HEK293 (cell line): ENCODE measurements at regions not wholly inside any gene's neighbourhood (a gene's known extent, or its start where the extent isn't known, plus 50 kb on each side); places are given as distances from the start of the nearest gene placed in this dataset.

ENCODE experiments used
- CTCF ChIA-PET: fragments of 350-600 bp; formaldehyde crosslinking; extraction: SDS; loops from one replicate; lab custom pipeline; 2021; ENCODE audit warnings: antibody characterized with exemption; lab: Yijun Ruan, JAX
- POLR2A ChIA-PET: fragments of 300-600 bp; formaldehyde crosslinking; extraction: SDS; loops from one replicate; lab custom pipeline; 2020; ENCODE audit warnings: antibody characterized with exemption, inconsistent platforms; lab: Yijun Ruan, JAX
- H3K27ac ChIP-seq: fragments of 200-500 bp; sonication (Bioruptor generic); 2 replicates; pipeline ENCODE4 v1.5.1; 2014; ENCODE audit warnings: low read depth, low read length, control low read depth, inconsistent platforms; ENCODE audit errors: extremely low read depth
- H3K36me3 ChIP-seq, 2 experiments: fragments of 200-500 bp in 1 of 2; sonication (Bioruptor generic) in 1 of 2; 1 replicate in 1 of 2; 2 replicates in 1 of 2; pipeline ENCODE4 v1.5.1; 2014 to 2017; ENCODE audit warnings: inconsistent platforms in 2 of 2, low read length in 2 of 2; ENCODE audit not compliant: control insufficient read depth in 2 of 2, insufficient read depth in 1 of 2
- H3K4me1 ChIP-seq: fragments of 200-500 bp; sonication (Bioruptor generic); 2 replicates; pipeline ENCODE4 v1.5.1; 2014; ENCODE audit warnings: mild to moderate bottlenecking, low read length, inconsistent platforms; ENCODE audit not compliant: control insufficient read depth, insufficient read depth
- H3K4me3 ChIP-seq: 2 replicates; pipeline ENCODE4 v1.5.1; 2011; ENCODE audit warnings: low read depth, mild to moderate bottlenecking, control low read depth, low read length, moderate library complexity
- H3K9me3 ChIP-seq: fragments of 200-500 bp; sonication (Bioruptor generic); 2 replicates; pipeline ENCODE4 v1.5.1; 2014; ENCODE audit warnings: low read depth, low read length, inconsistent platforms; ENCODE audit not compliant: control insufficient read depth, insufficient read depth
- GLI2 ChIP-seq: fragments of 450-650 bp; formaldehyde crosslinking; IDR thresholded peaks from 2 replicates; pipeline ENCODE4; 2017; ENCODE audit warnings: missing biosample characterization, missing genetic modification characterization, low read depth, borderline replicate concordance
- KLF8 ChIP-seq: fragments of 450-650 bp; formaldehyde crosslinking; IDR thresholded peaks from 2 replicates; pipeline ENCODE4 v1.5.1; 2016; ENCODE audit warnings: missing biosample characterization, missing genetic modification characterization
- OSR2 ChIP-seq: fragments of 450-650 bp; formaldehyde crosslinking; IDR thresholded peaks from 2 replicates; pipeline ENCODE4 v1.5.1; 2016; ENCODE audit warnings: missing biosample characterization, missing genetic modification characterization
- SP2 ChIP-seq: fragments of 450-650 bp; formaldehyde crosslinking; IDR thresholded peaks from 2 replicates; pipeline ENCODE4 v1.5.1; 2016; ENCODE audit warnings: missing biosample characterization, missing genetic modification characterization
- TSHZ1 ChIP-seq: fragments of 450-650 bp; formaldehyde crosslinking; IDR thresholded peaks from 2 replicates; pipeline ENCODE4 v1.5.1; 2016; ENCODE audit warnings: missing biosample characterization, missing genetic modification characterization, borderline replicate concordance
- ZBTB48 ChIP-seq: fragments of 450-650 bp; formaldehyde crosslinking; IDR thresholded peaks from 2 replicates; pipeline ENCODE4 v1.5.1; 2016; ENCODE audit warnings: missing biosample characterization, missing genetic modification characterization
- ZNF133 ChIP-seq: fragments of 450-650 bp; formaldehyde crosslinking; IDR thresholded peaks from 2 replicates; pipeline ENCODE4 v1.5.1; 2016; ENCODE audit warnings: missing biosample characterization, missing genetic modification characterization
- ZNF175 ChIP-seq: fragments of 450-650 bp; formaldehyde crosslinking; IDR thresholded peaks from 2 replicates; pipeline ENCODE4 v1.5.1; 2016; ENCODE audit warnings: missing biosample characterization, missing genetic modification characterization
- ZNF23 ChIP-seq: fragments of 450-650 bp; formaldehyde crosslinking; IDR thresholded peaks from 2 replicates; pipeline ENCODE4 v1.5.1; 2016; ENCODE audit warnings: missing biosample characterization, missing genetic modification characterization, borderline replicate concordance
- ZNF280D ChIP-seq: fragments of 450-650 bp; formaldehyde crosslinking; IDR thresholded peaks from 2 replicates; pipeline ENCODE4 v1.5.1; 2016; ENCODE audit warnings: missing biosample characterization, missing genetic modification characterization
- ZNF548 ChIP-seq: fragments of 450-650 bp; formaldehyde crosslinking; IDR thresholded peaks from 2 replicates; pipeline ENCODE4 v1.5.1; 2016; ENCODE audit warnings: missing biosample characterization, missing genetic modification characterization
- ZNF596 ChIP-seq: fragments of 450-650 bp; IDR thresholded peaks from 2 replicates; pipeline ENCODE4 v1.5.0; 2018; ENCODE audit warnings: missing biosample characterization, mild to moderate bottlenecking, missing genetic modification characterization, moderate library complexity
- ZNF645 ChIP-seq: fragments of 450-650 bp; formaldehyde crosslinking; IDR thresholded peaks from 2 replicates; pipeline ENCODE4; 2016; ENCODE audit warnings: missing biosample characterization, missing genetic modification characterization
- ZNF692 ChIP-seq: fragments of 450-650 bp; formaldehyde crosslinking; IDR thresholded peaks from 2 replicates; pipeline ENCODE4 v1.5.1; 2016; ENCODE audit warnings: missing biosample characterization, missing genetic modification characterization
- ZNF843 ChIP-seq: fragments of 450-650 bp; formaldehyde crosslinking; IDR thresholded peaks from 2 replicates; pipeline ENCODE4 v1.5.1; 2016; ENCODE audit warnings: missing biosample characterization, missing genetic modification characterization
- ZSCAN23 ChIP-seq: fragments of 450-650 bp; formaldehyde crosslinking; IDR thresholded peaks from 2 replicates; pipeline ENCODE4 v1.5.1; 2016; ENCODE audit warnings: missing biosample characterization, missing genetic modification characterization

GRCh38 chr5:175309218-175309810, 134.7 kb downstream of the DRD1 start (continued):
- TF ChIP-seq TSHZ1 (tag by site-specific recombination) (no peak), ZBTB48 (tag by site-specific recombination) (no peak), ZNF692 (tag by site-specific recombination) (no peak), ZNF23 (tag by site-specific recombination) (no peak), ZNF280D (no peak)

GRCh38 chr5:175308701-175309100, 135.3 kb downstream of the DRD1 start:
- H3K9me3 ChIP-seq, result no peaks in the 10 kb centered on the region
- H3K27ac ChIP-seq, result no peak overlapping the region
- TF ChIP-seq KLF8 (tag by site-specific recombination), result no peak
- no peak for TF ChIP-seq ZNF133 (tag by site-specific recombination)
- no peak for TF ChIP-seq ZNF175 (tag by site-specific recombination)
- TF ChIP-seq SP2, result no peak
- no peak for TF ChIP-seq ZNF548 (tag by site-specific recombination)
- TF ChIP-seq ZNF596 (tag by site-specific recombination), result no peak
- TF ChIP-seq GLI2 (tag by site-specific recombination), result no peak
- TF ChIP-seq ZNF843 (tag by site-specific recombination), result no peak
- TF ChIP-seq OSR2 (tag by site-specific recombination), result no peak
- TF ChIP-seq ZSCAN23 (tag by site-specific recombination), result no peak
- TF ChIP-seq ZNF645 (tag by site-specific recombination), result no peak
- H3K4me3 ChIP-seq, result no peak overlapping the region
- ChIA-PET CTCF (no interaction called here), POLR2A (no interaction called here)
- peaks cover 2% of the 10 kb centered on the region; the same call in 1 of the 2 replicates for H3K4me1 ChIP-seq
- H3K36me3 ChIP-seq, result no peaks in the 10 kb centered on the region
